Tibial nerve (tissue), 4 donors: ENCODE measurements at regions not wholly inside any gene's neighbourhood (a gene's known extent, or its start where the extent isn't known, plus 50 kb on each side); places are given as distances from the start of the nearest gene placed in this dataset.

Source experiments
- DNase-seq, 2 donors: peaks; one replicate each; pipeline ENCODE4 v3.0.0-alpha.2; 2019; ENCODE audit warnings: low spot score in 2 of 2
- H3K27ac ChIP-seq, 4 donors: fragments of 200-600 bp; sonication (generic) in 3 of 4; one replicate each; pipeline ENCODE4 v1.5.1; 2017 to 2019; ENCODE audit warnings: mild to moderate bottlenecking in 1 of 4
- H3K27me3 ChIP-seq, 2 donors: fragments of 200-600 bp; sonication (generic) in 1 of 2; one replicate each; pipeline versions ENCODE4 v1.5.1 to v1.6.0; 2017 to 2019
- H3K36me3 ChIP-seq, 3 donors: fragments of 200-600 bp; sonication (generic); one replicate each; pipeline ENCODE4 v1.5.1; 2018 to 2019
- H3K4me1 ChIP-seq, 4 donors: fragments of 200-600 bp; sonication (generic) in 3 of 4; one replicate each; pipeline ENCODE4 v1.5.1; 2017 to 2019
- H3K4me3 ChIP-seq, 4 donors: fragments of 200-600 bp; sonication (generic) in 3 of 4; one replicate each; pipeline ENCODE4 v1.5.1; 2017 to 2019; ENCODE audit warnings: mild to moderate bottlenecking in 1 of 4, moderate library complexity in 1 of 4
- H3K9me3 ChIP-seq, 4 donors: fragments of 200-600 bp; sonication (generic) in 3 of 4; one replicate each; pipeline ENCODE4 v1.5.1; 2017 to 2019
- CTCF ChIP-seq, 5 experiments: fragments of 200-600 bp in 3 of 5; fragments of 450-650 bp in 2 of 5; sonication (generic) in 3 of 5; IDR thresholded peaks; one replicate each; pipeline ENCODE4 v1.5.1; 2016 to 2019; ENCODE audit warnings: antibody characterized with exemption in 5 of 5, mild to moderate bottlenecking in 3 of 5, moderate library complexity in 2 of 5
- EP300 ChIP-seq, 2 donors: sonication (generic); formaldehyde crosslinking; IDR thresholded peaks; one replicate each; pipeline ENCODE4 v1.6.1; 2017; ENCODE audit warnings: antibody characterized with exemption in 2 of 2, mild to moderate bottlenecking in 1 of 2
- POLR2A ChIP-seq, 2 donors: fragments of 450-650 bp; IDR thresholded peaks; one replicate each; pipeline ENCODE4 v1.6.1; 2017; ENCODE audit warnings: antibody characterized with exemption in 2 of 2, mild to moderate bottlenecking in 2 of 2, moderate library complexity in 2 of 2
- WGBS, 2 donors: methylation state at CpG; one replicate each; pipeline ENCODE4 v1.1.5; 2018; 5-methylcytosine and 5-hydroxymethylcytosine counted together

- no peaks in the 10 kb centered on the region for H3K36me3 ChIP-seq
- TF ChIP-seq POLR2A (IDR thresholded peaks at IDR 0.05) = no peak
- no peak for TF ChIP-seq EP300 (IDR thresholded peaks at IDR 0.05)
- no peak for TF ChIP-seq CTCF (IDR thresholded peaks at IDR 0.05)
- H3K27ac ChIP-seq = peak overlapping the region in 1 of 4 donors; percentile 48
- no peak for DNase-seq
- no peaks in the 10 kb centered on the region for H3K9me3 ChIP-seq
- no peaks in the 10 kb centered on the region for H3K27me3 ChIP-seq
- peaks cover 0 to 13% (median 0%) of the 10 kb centered on the region in 4 donors for H3K4me1 ChIP-seq
- no peak overlapping the region for H3K4me3 ChIP-seq
- WGBS, 2 donors = 65% methylated on average over 11 of the region's 11 CpGs
Measured at GRCh38 chr12:47317175-47317915, 237.6 kb upstream of the AMIGO2 start.

- Histone ChIP-seq H3K4me3 (no peak overlapping the region), H3K27ac (no peak overlapping the region), H3K27me3 (no peaks in the 10 kb centered on the region), H3K4me1 (peaks cover 0 to 13% (median 0%) of the 10 kb centered on the region in 4 donors), H3K9me3 (no peaks in the 10 kb centered on the region), H3K36me3 (no peaks in the 10 kb centered on the region)
- TF ChIP-seq CTCF (IDR thresholded peaks at IDR 0.05) (no peak), POLR2A (IDR thresholded peaks at IDR 0.05) (no peak), EP300 (IDR thresholded peaks at IDR 0.05) (no peak)
- WGBS, 2 donors = 10 to 21% methylated on average over 2 of the region's 2 CpGs
- no peak for DNase-seq
Measured at GRCh38 chr12:47316609-47317049, 236.9 kb upstream of the AMIGO2 start.

GRCh38 chr12:47314996-47315395 is 235.2 kb upstream of the AMIGO2 start:
- no peaks in the 10 kb centered on the region for H3K27me3 ChIP-seq
- 91 to 95% methylated on average over 1 of the region's 1 CpG for WGBS, 2 donors
- H3K4me1 ChIP-seq = peaks cover 0 to 13% (median 0%) of the 10 kb centered on the region in 4 donors
- DNase-seq = no peak
- no peaks in the 10 kb centered on the region for H3K36me3 ChIP-seq
- TF ChIP-seq EP300 (IDR thresholded peaks at IDR 0.05) = no peak
- TF ChIP-seq POLR2A (IDR thresholded peaks at IDR 0.05) = no peak
- TF ChIP-seq CTCF (IDR thresholded peaks at IDR 0.05) = no peak
- H3K27ac ChIP-seq = no peak overlapping the region
- no peak overlapping the region for H3K4me3 ChIP-seq
- no peaks in the 10 kb centered on the region for H3K9me3 ChIP-seq

- Histone ChIP-seq H3K4me3 (no peak overlapping the region), H3K27me3 (no peaks in the 10 kb centered on the region), H3K27ac (no peak overlapping the region), H3K4me1 (peaks cover 0 to 13% (median 0%) of the 10 kb centered on the region in 4 donors), H3K9me3 (no peaks in the 10 kb centered on the region), H3K36me3 (no peaks in the 10 kb centered on the region)
- no peak for TF ChIP-seq EP300 (IDR thresholded peaks at IDR 0.05)
- TF ChIP-seq POLR2A (IDR thresholded peaks at IDR 0.05) = no peak
- TF ChIP-seq CTCF (IDR thresholded peaks at IDR 0.05) = no peak
- 72 to 78% methylated on average over 3 of the region's 3 CpGs for WGBS, 2 donors
- DNase-seq = no peak
Measured at GRCh38 chr12:47312808-47313426, 233.2 kb upstream of the AMIGO2 start.

GRCh38 chr12:47312147-47312546 is 232.4 kb upstream of the AMIGO2 start:
- peaks cover 0 to 10% (median 0%) of the 10 kb centered on the region in 4 donors for H3K4me1 ChIP-seq
- 90 to 93% methylated on average over 1 of the region's 1 CpG for WGBS, 2 donors
- DNase-seq = no peak
- TF ChIP-seq EP300 (IDR thresholded peaks at IDR 0.05) (no peak), POLR2A (IDR thresholded peaks at IDR 0.05) (no peak), CTCF (IDR thresholded peaks at IDR 0.05) (no peak)
- H3K36me3 ChIP-seq = no peaks in the 10 kb centered on the region
- H3K9me3 ChIP-seq = no peaks in the 10 kb centered on the region
- no peak overlapping the region for H3K4me3 ChIP-seq
- no peak overlapping the region for H3K27ac ChIP-seq
- no peaks in the 10 kb centered on the region for H3K27me3 ChIP-seq
